Neural progenitor cell (in vitro differentiated cells): ENCODE measurements at regions not wholly inside any gene's neighbourhood (a gene's known extent, or its start where the extent isn't known, plus 50 kb on each side); places are given as distances from the start of the nearest gene placed in this dataset.
"Not testable (repeated sequence)": the region's sequence is repeated elsewhere in the genome, so short reads cannot be mapped to it uniquely, and the experiment has no call there.

Source experiments
- DNase-seq: peaks from one replicate; pipeline ENCODE4 v3.0.0-alpha.2; 2016; ENCODE audit warnings: low spot score
- H2AFZ ChIP-seq: fragments of 200-600 bp; sonication (generic); replicated peaks from 2 replicates; pipeline ENCODE4 v1.6.1; 2016; ENCODE audit warnings: antibody characterized with exemption
- H3F3A ChIP-seq: fragments of 200-600 bp; sonication (generic); 2 replicates; pipeline ENCODE4 v1.6.1; 2016; ENCODE audit warnings: antibody characterized with exemption, low read depth
- H3K27ac ChIP-seq: fragments of 200-600 bp; sonication (generic); 2 replicates; pipeline ENCODE4 v1.5.1; 2016; ENCODE audit warnings: mild to moderate bottlenecking
- H3K27me3 ChIP-seq: fragments of 200-600 bp; sonication (generic); 2 replicates; pipeline ENCODE4 v1.6.1; 2016; ENCODE audit warnings: mild to moderate bottlenecking, moderate library complexity
- H3K36me3 ChIP-seq: fragments of 200-600 bp; sonication (generic); 2 replicates; pipeline ENCODE4 v1.5.1; 2016
- H3K4me1 ChIP-seq: fragments of 200-600 bp; sonication (generic); 2 replicates; pipeline ENCODE4 v1.6.1; 2016; ENCODE audit warnings: mixed run types
- H3K4me2 ChIP-seq: fragments of 200-600 bp; sonication (generic); 2 replicates; pipeline ENCODE4 v1.6.1; 2016
- H3K4me3 ChIP-seq: fragments of 200-600 bp; sonication (generic); 2 replicates; pipeline ENCODE4 v1.5.1; 2016
- H3K79me2 ChIP-seq: fragments of 200-600 bp; sonication (generic); 2 replicates; pipeline ENCODE4 v1.6.1; 2016; ENCODE audit warnings: low read depth
- H3K9ac ChIP-seq: fragments of 200-600 bp; sonication (generic); 2 replicates; pipeline ENCODE4 v1.6.1; 2016
- H3K9me3 ChIP-seq: fragments of 200-600 bp; sonication (generic); 2 replicates; pipeline ENCODE4 v1.5.1; 2016; ENCODE audit warnings: low read depth
- H4K20me1 ChIP-seq: fragments of 200-600 bp; sonication (generic); 2 replicates; pipeline ENCODE4 v1.6.1; 2016; ENCODE audit warnings: low read depth
- H3K27ac Mint-ChIP-seq: 3 replicates; pipeline ENCODE4 v1.8.0; 2021; ENCODE audit warnings: mixed read lengths
- H3K27me3 Mint-ChIP-seq: 2 replicates; pipeline ENCODE4 v1.8.0; 2022; ENCODE audit warnings: low read depth, mild to moderate bottlenecking, inconsistent platforms, moderate library complexity, mixed read lengths; ENCODE audit not compliant: insufficient read depth
- H3K36me3 Mint-ChIP-seq: 3 replicates; pipeline ENCODE4 v1.8.0; 2021; ENCODE audit warnings: mixed read lengths
- H3K4me1 Mint-ChIP-seq: 3 replicates; pipeline ENCODE4 v1.8.0; 2021; ENCODE audit warnings: mixed read lengths
- H3K4me3 Mint-ChIP-seq: 3 replicates; pipeline ENCODE4 v1.8.0; 2021; ENCODE audit warnings: mild to moderate bottlenecking, moderate library complexity, mixed read lengths
- H3K9me3 Mint-ChIP-seq: 3 replicates; pipeline ENCODE4 v1.8.0; 2020; ENCODE audit warnings: mixed read lengths
- CTCF ChIP-seq: fragments of 200-600 bp; sonication (generic); IDR thresholded peaks from 2 replicates; pipeline ENCODE4 v1.5.1; 2017; ENCODE audit warnings: antibody characterized with exemption, mild to moderate bottlenecking
- EZH2 ChIP-seq: fragments of 200-600 bp; sonication (generic); IDR thresholded peaks from 2 replicates; pipeline ENCODE4 v1.6.1; 2017; ENCODE audit warnings: antibody characterized with exemption, mild to moderate bottlenecking, moderate library complexity
- EZH2phosphoT487 ChIP-seq: fragments of 200-600 bp; sonication (generic); IDR thresholded peaks from 2 replicates; pipeline ENCODE4 v1.6.1; 2017; ENCODE audit warnings: antibody characterized with exemption

- H3K9ac ChIP-seq: no peak overlapping the region
These were observed 212.5 kb upstream of the HAAO start for GRCh38 chr2:43004879-43005244.

GRCh38 chr2:43004126-43004865 is 211.9 kb upstream of the HAAO start:
- peak overlapping the region; percentile 9 for H3K27ac Mint-ChIP-seq
- H3K4me3 ChIP-seq, H3K9me3 Mint-ChIP-seq, H3K9me3 ChIP-seq, H3K27me3 ChIP-seq, H3K4me3 Mint-ChIP-seq, DNase-seq, H4K20me1 ChIP-seq, H2AFZ ChIP-seq, H3K9ac ChIP-seq, H3F3A ChIP-seq, H3K4me2 ChIP-seq, H3K36me3 ChIP-seq, H3K27ac ChIP-seq, H3K36me3 Mint-ChIP-seq, H3K79me2 ChIP-seq: not testable (repeated sequence)
- H3K4me1 ChIP-seq: peaks cover 12% of the 10 kb centered on the region
- H3K27me3 Mint-ChIP-seq: peaks cover 19% of the 10 kb centered on the region
- H3K4me1 Mint-ChIP-seq: peaks cover 19% of the 10 kb centered on the region

More at GRCh38 chr2:43004879-43005244, 212.5 kb upstream of the HAAO start:
- H3K36me3 Mint-ChIP-seq: peaks cover 2% of the 10 kb centered on the region
- H3K4me1 ChIP-seq: peaks cover 11% of the 10 kb centered on the region
- no peak overlapping the region for H2AFZ ChIP-seq
- TF ChIP-seq EZH2phosphoT487: no peak
- H3K27ac Mint-ChIP-seq: peak overlapping the region; percentile 9
- H3F3A ChIP-seq: no peaks in the 10 kb centered on the region
- H3K9me3 ChIP-seq: no peaks in the 10 kb centered on the region
- H3K27me3 ChIP-seq: no peaks in the 10 kb centered on the region
- no peak overlapping the region for H3K4me2 ChIP-seq
- DNase-seq: no peak
- no peaks in the 10 kb centered on the region for H4K20me1 ChIP-seq
- peaks cover 19% of the 10 kb centered on the region for H3K27me3 Mint-ChIP-seq
- H3K36me3 ChIP-seq: no peaks in the 10 kb centered on the region
- peaks cover 19% of the 10 kb centered on the region for H3K4me1 Mint-ChIP-seq
- H3K4me3 Mint-ChIP-seq: no peak overlapping the region
- H3K4me3 ChIP-seq: no peak overlapping the region
- H3K79me2 ChIP-seq: no peaks in the 10 kb centered on the region
- no peak overlapping the region for H3K27ac ChIP-seq
- H3K9me3 Mint-ChIP-seq: peaks cover 7% of the 10 kb centered on the region

GRCh38 chr2:43003702-43004101 is 211.3 kb upstream of the HAAO start:
- Mint-ChIP-seq H3K4me3 (no peak overlapping the region), H3K27me3 (peaks cover 19% of the 10 kb centered on the region), H3K9me3 (peaks cover 2% of the 10 kb centered on the region), H3K4me1 (peaks cover 19% of the 10 kb centered on the region), H3K36me3 (peaks cover under 1% of the 10 kb centered on the region), H3K27ac (no peak overlapping the region)
- H3K9me3 ChIP-seq: no peaks in the 10 kb centered on the region
- no peak overlapping the region for H3K9ac ChIP-seq
- H3K27me3 ChIP-seq: no peaks in the 10 kb centered on the region
- no peak for DNase-seq
- H3K27ac ChIP-seq: no peak overlapping the region
- no peaks in the 10 kb centered on the region for H3K36me3 ChIP-seq
- no peaks in the 10 kb centered on the region for H3F3A ChIP-seq
- H3K4me1 ChIP-seq: peaks cover 15% of the 10 kb centered on the region
- H2AFZ ChIP-seq: no peak overlapping the region
- H3K4me2 ChIP-seq: no peak overlapping the region
- no peaks in the 10 kb centered on the region for H4K20me1 ChIP-seq
- H3K79me2 ChIP-seq: no peaks in the 10 kb centered on the region
- H3K4me3 ChIP-seq: no peak overlapping the region
- TF ChIP-seq CTCF (no peak), EZH2 (no peak), EZH2phosphoT487 (no peak)

DNA sequence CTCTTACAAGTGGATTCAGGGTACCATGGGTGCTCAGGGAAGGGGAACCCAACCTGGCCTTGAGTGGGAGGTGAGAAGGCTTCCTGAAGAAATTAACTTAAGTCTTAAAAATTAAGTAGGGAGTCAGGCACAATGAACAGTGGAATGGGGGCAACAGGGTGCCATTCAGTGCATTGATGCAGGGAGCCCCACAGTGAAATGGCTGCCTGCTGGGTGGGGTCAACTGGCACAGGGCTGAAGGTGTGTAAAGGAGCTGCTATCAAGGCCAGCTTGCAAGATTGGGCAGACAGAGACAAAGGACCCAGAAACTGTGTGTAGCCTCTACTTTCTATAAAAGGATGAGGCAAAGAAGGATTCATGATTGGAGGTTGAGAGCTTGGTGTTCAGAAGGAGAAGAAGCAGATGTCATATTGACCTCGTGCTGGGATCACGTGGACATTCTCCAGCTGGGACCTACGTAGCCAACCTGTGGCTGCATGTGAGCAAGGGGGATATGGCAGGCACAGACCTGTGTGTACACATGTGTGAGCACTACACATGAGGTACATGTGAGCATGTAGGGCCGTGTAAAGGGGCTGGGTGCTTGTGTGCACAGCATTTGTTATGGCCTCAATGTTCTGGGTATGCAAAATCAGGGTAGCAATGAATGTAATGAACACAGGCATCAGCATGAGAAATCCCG is 209.5 kb upstream of the HAAO start:
- no peak for TF ChIP-seq EZH2phosphoT487
- no peak for TF ChIP-seq EZH2
- no peak for TF ChIP-seq CTCF
- H3F3A ChIP-seq: no peaks in the 10 kb centered on the region
- no peak overlapping the region for H3K4me3 ChIP-seq
- no peaks in the 10 kb centered on the region for H3K27me3 ChIP-seq
- H3K9me3 ChIP-seq: no peaks in the 10 kb centered on the region
- no peak overlapping the region for H3K27ac Mint-ChIP-seq
- no peaks in the 10 kb centered on the region for H4K20me1 ChIP-seq
- no peaks in the 10 kb centered on the region for H3K36me3 Mint-ChIP-seq
- H2AFZ ChIP-seq: no peak overlapping the region
- H3K4me2 ChIP-seq: no peak overlapping the region
- peaks cover 17% of the 10 kb centered on the region for H3K27me3 Mint-ChIP-seq
- H3K9me3 Mint-ChIP-seq: no peaks in the 10 kb centered on the region
- H3K27ac ChIP-seq: no peak overlapping the region
- H3K36me3 ChIP-seq: no peaks in the 10 kb centered on the region
- H3K4me1 ChIP-seq: peaks cover 15% of the 10 kb centered on the region
- no peaks in the 10 kb centered on the region for H3K79me2 ChIP-seq
- H3K9ac ChIP-seq: no peak overlapping the region
- peaks cover 19% of the 10 kb centered on the region for H3K4me1 Mint-ChIP-seq
- DNase-seq: no peak
- no peak overlapping the region for H3K4me3 Mint-ChIP-seq
